Bronchial epithelial cell (primary cell): ENCODE measurements at regions not wholly inside any gene's neighbourhood (a gene's known extent, or its start where the extent isn't known, plus 50 kb on each side); places are given as distances from the start of the nearest gene placed in this dataset.

Source experiments
- DNase-seq: peaks from one replicate; pipeline ENCODE4 v3.0.0-alpha.2; 2010; ENCODE audit warnings: low read depth
- FAIRE-seq: peaks from 2 replicates; lab custom pipeline; 2011; peaks lifted over from hg19 to GRCh38; lab: Jason Lieb, UNC
- H3K27me3 ChIP-seq: 2 replicates; pipeline ENCODE4 v1.5.1; 2011; ENCODE audit warnings: low read length; ENCODE audit not compliant: control insufficient read depth, insufficient read depth
- H3K36me3 ChIP-seq: 2 replicates; pipeline ENCODE4 v1.5.1; 2011; ENCODE audit warnings: low read length; ENCODE audit not compliant: control insufficient read depth, insufficient read depth
- H3K4me3 ChIP-seq: 2 replicates; pipeline ENCODE4 v1.5.1; 2011; ENCODE audit warnings: mild to moderate bottlenecking, low read depth, low read length, control low read depth
- CTCF ChIP-seq: IDR thresholded peaks from 2 replicates; pipeline ENCODE4 v1.5.1; 2011; ENCODE audit warnings: mild to moderate bottlenecking, moderate library complexity, low read length, control low read depth, inconsistent platforms; ENCODE audit not compliant: insufficient read depth, severe bottlenecking

- FAIRE-seq: no peak
- H3K4me3 ChIP-seq: no peak overlapping the region
- DNase-seq: no peak
- H3K27me3 ChIP-seq: no peaks in the 10 kb centered on the region
- TF ChIP-seq CTCF: no peak
- no peaks in the 10 kb centered on the region for H3K36me3 ChIP-seq
Measured at GRCh38 chr10:47088656-47089354, 177.6 kb downstream of the PTPN20 start.

- FAIRE-seq (no peak), DNase-seq (no peak)
- Histone ChIP-seq H3K27me3 (no peaks in the 10 kb centered on the region), H3K4me3 (no peak overlapping the region), H3K36me3 (no peaks in the 10 kb centered on the region)
- TF ChIP-seq CTCF: no peak
Measured at GRCh38 chr10:47090042-47090441, 178.8 kb downstream of the PTPN20 start.

GRCh38 chr10:47090903-47091302, 179.7 kb downstream of the PTPN20 start:
- Histone ChIP-seq H3K36me3 (no peaks in the 10 kb centered on the region), H3K27me3 (no peaks in the 10 kb centered on the region), H3K4me3 (no peak overlapping the region)
- DNase-seq (no peak), FAIRE-seq (no peak)
- no peak for TF ChIP-seq CTCF

- no peak for TF ChIP-seq CTCF
- H3K36me3 ChIP-seq: no peaks in the 10 kb centered on the region
- FAIRE-seq (no peak), DNase-seq (no peak)
- H3K27me3 ChIP-seq: no peaks in the 10 kb centered on the region
- H3K4me3 ChIP-seq: no peak overlapping the region
Measured at GRCh38 chr10:47091421-47091820, 180.2 kb downstream of the PTPN20 start.

- no peak for DNase-seq
- Histone ChIP-seq H3K36me3 (no peaks in the 10 kb centered on the region), H3K4me3 (no peak overlapping the region), H3K27me3 (no peaks in the 10 kb centered on the region)
- TF ChIP-seq CTCF: no peak
- FAIRE-seq: no peak
Measured at GRCh38 chr10:47092376-47092775, 181.1 kb downstream of the PTPN20 start.

- no peak for FAIRE-seq
- no peaks in the 10 kb centered on the region for H3K36me3 ChIP-seq
Measured at GRCh38 chr10:47092831-47093230, 181.6 kb downstream of the PTPN20 start.

More at GRCh38 chr10:47092831-47093230, 181.6 kb downstream of the PTPN20 start:
- Histone ChIP-seq H3K27me3 (no peaks in the 10 kb centered on the region), H3K4me3 (no peak overlapping the region)
- no peak for TF ChIP-seq CTCF
- DNase-seq: no peak
